ENCODE measurements at regions not wholly inside any gene's neighbourhood (a gene's known extent, or its start where the extent isn't known, plus 50 kb on each side); places are given as distances from the start of the nearest gene placed in this dataset.

DNA sequence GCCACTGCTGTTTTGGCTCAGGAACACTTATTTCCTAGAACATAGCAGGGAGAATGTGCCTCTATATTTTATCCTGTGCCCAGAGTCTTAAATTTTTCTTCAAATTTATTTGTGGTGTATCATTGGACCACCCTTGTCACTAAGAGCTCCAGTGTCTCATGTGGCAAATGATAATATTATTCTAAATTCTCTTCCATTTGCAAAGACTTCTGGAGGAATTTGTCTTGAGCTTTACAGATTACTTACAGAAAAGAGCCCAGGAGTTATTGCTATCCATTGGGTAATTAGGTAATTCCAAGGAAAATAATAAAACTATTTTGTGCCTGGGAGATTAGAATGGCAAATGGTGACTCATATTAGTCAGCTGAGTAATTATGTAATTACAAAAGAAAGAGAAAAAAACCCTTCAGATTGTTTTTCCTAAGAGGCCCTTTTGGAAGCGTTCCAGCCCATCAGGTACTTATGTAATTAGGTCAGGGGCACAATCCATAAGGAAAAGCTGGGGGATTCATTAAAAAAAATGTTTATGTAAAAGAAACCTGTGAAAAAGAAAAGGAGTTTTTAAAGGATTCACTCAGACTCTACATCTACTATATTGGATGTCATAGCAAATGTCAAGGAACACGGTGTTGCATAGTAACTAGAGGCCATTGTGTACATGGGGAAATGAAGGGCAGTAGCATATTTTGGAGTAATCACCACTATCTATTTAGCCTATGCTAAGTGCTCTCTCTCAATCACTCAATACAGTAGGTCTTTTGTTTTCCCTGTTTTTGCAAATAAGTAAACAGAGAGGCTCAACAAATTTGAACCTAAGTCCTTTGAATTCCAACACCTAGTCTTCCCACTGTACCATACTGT, 380.9 kb upstream of the RARB start:
- TF ChIP-seq POLR3A (IDR thresholded peaks at IDR 0.05; ENCODE audit: borderline replicate concordance, extremely low read depth, insufficient read depth, insufficient read length), result no peak
- TF ChIP-seq, protein P1, sequence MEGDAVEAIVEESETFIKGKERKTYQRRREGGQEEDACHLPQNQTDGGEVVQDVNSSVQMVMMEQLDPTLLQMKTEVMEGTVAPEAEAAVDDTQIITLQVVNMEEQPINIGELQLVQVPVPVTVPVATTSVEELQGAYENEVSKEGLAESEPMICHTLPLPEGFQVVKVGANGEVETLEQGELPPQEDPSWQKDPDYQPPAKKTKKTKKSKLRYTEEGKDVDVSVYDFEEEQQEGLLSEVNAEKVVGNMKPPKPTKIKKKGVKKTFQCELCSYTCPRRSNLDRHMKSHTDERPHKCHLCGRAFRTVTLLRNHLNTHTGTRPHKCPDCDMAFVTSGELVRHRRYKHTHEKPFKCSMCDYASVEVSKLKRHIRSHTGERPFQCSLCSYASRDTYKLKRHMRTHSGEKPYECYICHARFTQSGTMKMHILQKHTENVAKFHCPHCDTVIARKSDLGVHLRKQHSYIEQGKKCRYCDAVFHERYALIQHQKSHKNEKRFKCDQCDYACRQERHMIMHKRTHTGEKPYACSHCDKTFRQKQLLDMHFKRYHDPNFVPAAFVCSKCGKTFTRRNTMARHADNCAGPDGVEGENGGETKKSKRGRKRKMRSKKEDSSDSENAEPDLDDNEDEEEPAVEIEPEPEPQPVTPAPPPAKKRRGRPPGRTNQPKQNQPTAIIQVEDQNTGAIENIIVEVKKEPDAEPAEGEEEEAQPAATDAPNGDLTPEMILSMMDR (IDR thresholded peaks at IDR 0.05 in 2 of 3, conservative IDR thresholded peaks at IDR 0.05 in 1 of 3; ENCODE audit: insufficient read depth in 2 of 3, low read depth in 1 of 3, low read length in 3 of 3), result no peak
- no peak for TF ChIP-seq ZNF384 (IDR thresholded peaks at IDR 0.05; ENCODE audit: low read depth, low read length)
- TF ChIP-seq PCBP2 (IDR thresholded peaks at IDR 0.05; ENCODE audit: low read depth, low read length, poor library complexity, severe bottlenecking), result no peak
- no peak for TF ChIP-seq EZH2 (IDR thresholded peaks at IDR 0.05; ENCODE audit: borderline replicate concordance, low read depth, low read length)
- TF ChIP-seq NCOA1 (IDR thresholded peaks at IDR 0.05; ENCODE audit: low read depth), result no peak
- TF ChIP-seq ZNF133 (CRISPR knock-in tag; IDR thresholded peaks at IDR 0.05), result no peak
- TF ChIP-seq RCOR1 (IDR thresholded peaks at IDR 0.05; ENCODE audit: borderline replicate concordance in 1 of 2, low read depth in 2 of 2, low read length in 2 of 2), result no peak
- TF ChIP-seq GATA2 (CRISPR knock-in tag; IDR thresholded peaks at IDR 0.05), result no peak
- no peak for TF ChIP-seq TSC22D4 (tag; IDR thresholded peaks at IDR 0.05)
- TF ChIP-seq ZNF444 (CRISPR knock-in tag; IDR thresholded peaks at IDR 0.05), result no peak

All from K562 (cell line).